ENCODE measurements at regions not wholly inside any gene's neighbourhood (a gene's known extent, or its start where the extent isn't known, plus 50 kb on each side); places are given as distances from the start of the nearest gene placed in this dataset.

- no peak for DNase-seq
These were observed 511.2 kb downstream of the EIPR1 start for GRCh38 chr2:2866459-2866858.

- DNase-seq, result no peak
These were observed 515.2 kb downstream of the EIPR1 start for GRCh38 chr2:2862386-2862785.

- no peak for DNase-seq
These were observed 515.9 kb downstream of the EIPR1 start for GRCh38 chr2:2861666-2862240.

GRCh38 chr2:2860589-2861300 is 516.9 kb downstream of the EIPR1 start:
- no peak for DNase-seq

- no peak for DNase-seq
These were observed 517.9 kb downstream of the EIPR1 start for GRCh38 chr2:2859732-2860131.

- no peak for DNase-seq
These were observed 518.5 kb downstream of the EIPR1 start for GRCh38 chr2:2859164-2859563.

GRCh38 chr2:2856723-2857415 is 520.7 kb downstream of the EIPR1 start:
- no peak for DNase-seq

- DNase-seq, result no peak
These were observed 522.3 kb downstream of the EIPR1 start for GRCh38 chr2:2855297-2855696.

GRCh38 chr2:2853346-2853745 is 522.3 kb upstream of the MYT1L start:
- no peak for DNase-seq

- DNase-seq, result no peak
These were observed 521.0 kb upstream of the MYT1L start for GRCh38 chr2:2851806-2852777.

- no peak for DNase-seq
These were observed 520.2 kb upstream of the MYT1L start for GRCh38 chr2:2851316-2851715.

- DNase-seq, result no peak
These were observed 519.8 kb upstream of the MYT1L start for GRCh38 chr2:2850859-2851258.

GRCh38 chr2:2850218-2850755 is 519.2 kb upstream of the MYT1L start:
- DNase-seq, result no peak

- no peak for DNase-seq
These were observed 518.6 kb upstream of the MYT1L start for GRCh38 chr2:2849464-2850217.

GRCh38 chr2:2848621-2849333 is 517.7 kb upstream of the MYT1L start:
- no peak for DNase-seq

- DNase-seq, result no peak
These were observed 517.1 kb upstream of the MYT1L start for GRCh38 chr2:2848198-2848597.

- DNase-seq, result no peak
These were observed 516.2 kb upstream of the MYT1L start for GRCh38 chr2:2847209-2847676.

- no peak for DNase-seq
These were observed 515.5 kb upstream of the MYT1L start for GRCh38 chr2:2846332-2847208.

GRCh38 chr2:2845806-2846315 is 514.8 kb upstream of the MYT1L start:
- no peak for DNase-seq

- no peak for DNase-seq
These were observed 514.2 kb upstream of the MYT1L start for GRCh38 chr2:2845267-2845666.

All from bone marrow (tissue), 2 donors.